ENCODE measurements at regions not wholly inside any gene's neighbourhood (a gene's known extent, or its start where the extent isn't known, plus 50 kb on each side); places are given as distances from the start of the nearest gene placed in this dataset.

DNA sequence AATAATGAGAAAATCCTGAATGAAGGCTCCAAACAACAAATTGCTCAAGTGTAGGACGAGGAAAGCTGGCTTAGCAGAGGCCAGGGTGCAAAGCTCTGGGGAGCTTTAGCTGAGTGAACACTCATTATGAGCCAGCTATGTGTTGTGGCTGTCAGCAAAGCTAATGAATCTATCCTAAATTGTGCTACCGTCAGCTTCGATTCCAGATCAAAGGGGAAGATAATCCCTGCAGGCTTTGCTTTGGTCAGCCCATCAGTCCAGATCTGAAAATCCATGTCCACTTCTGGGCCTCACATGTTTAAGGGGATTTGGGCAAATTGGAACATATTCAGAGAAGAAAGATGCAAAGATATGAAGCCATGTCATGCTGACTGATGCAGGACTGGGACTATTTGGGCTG lies 180.9 kb upstream of the ZBED5 start:
- DNase-seq (ENCODE audit: low spot score) (no peak), ATAC-seq (ENCODE audit: insufficient number of reproducible peaks, low FRiP score, low read depth) (no peak)
- Histone ChIP-seq H3K36me3 (no peaks in the 10 kb centered on the region), H3K4me3 (no peak overlapping the region), H3K27me3 (replicated peaks; ENCODE audit: insufficient read depth) (no peaks in the 10 kb centered on the region), H3K27ac (no peak overlapping the region), H3K9me3 (no peaks in the 10 kb centered on the region), H3K4me1 (ENCODE audit: control insufficient read depth in 1 of 2, low read depth in 2 of 2) (peaks cover 0 to 22% of the 10 kb centered on the region in 2 donors)
- TF ChIP-seq, protein P1, sequence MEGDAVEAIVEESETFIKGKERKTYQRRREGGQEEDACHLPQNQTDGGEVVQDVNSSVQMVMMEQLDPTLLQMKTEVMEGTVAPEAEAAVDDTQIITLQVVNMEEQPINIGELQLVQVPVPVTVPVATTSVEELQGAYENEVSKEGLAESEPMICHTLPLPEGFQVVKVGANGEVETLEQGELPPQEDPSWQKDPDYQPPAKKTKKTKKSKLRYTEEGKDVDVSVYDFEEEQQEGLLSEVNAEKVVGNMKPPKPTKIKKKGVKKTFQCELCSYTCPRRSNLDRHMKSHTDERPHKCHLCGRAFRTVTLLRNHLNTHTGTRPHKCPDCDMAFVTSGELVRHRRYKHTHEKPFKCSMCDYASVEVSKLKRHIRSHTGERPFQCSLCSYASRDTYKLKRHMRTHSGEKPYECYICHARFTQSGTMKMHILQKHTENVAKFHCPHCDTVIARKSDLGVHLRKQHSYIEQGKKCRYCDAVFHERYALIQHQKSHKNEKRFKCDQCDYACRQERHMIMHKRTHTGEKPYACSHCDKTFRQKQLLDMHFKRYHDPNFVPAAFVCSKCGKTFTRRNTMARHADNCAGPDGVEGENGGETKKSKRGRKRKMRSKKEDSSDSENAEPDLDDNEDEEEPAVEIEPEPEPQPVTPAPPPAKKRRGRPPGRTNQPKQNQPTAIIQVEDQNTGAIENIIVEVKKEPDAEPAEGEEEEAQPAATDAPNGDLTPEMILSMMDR (IDR thresholded peaks at IDR 0.05) = no peak

DNA sequence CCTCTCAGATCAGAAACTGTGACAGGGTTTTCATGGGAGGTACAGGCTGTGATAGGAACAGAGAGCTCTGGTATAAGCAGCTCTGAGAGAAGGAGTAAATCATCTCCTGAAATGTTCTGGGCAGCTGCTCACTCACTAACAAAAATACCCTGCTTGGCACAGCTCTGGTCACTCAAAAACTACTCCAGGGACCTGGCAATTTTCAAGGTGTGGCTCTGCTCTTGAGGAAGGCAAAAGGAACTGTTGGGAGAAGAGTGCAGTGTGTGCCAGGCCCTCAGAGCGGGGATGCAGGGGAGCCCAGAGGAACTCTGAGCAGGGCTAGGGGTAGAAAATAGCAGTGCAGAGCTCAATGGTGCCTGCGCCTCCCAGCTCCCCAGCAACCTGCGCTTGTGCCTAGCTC lies 180.5 kb upstream of the ZBED5 start:
- peak; percentile 29 for ATAC-seq (ENCODE audit: insufficient number of reproducible peaks, low FRiP score, low read depth)
- peaks cover 0 to 22% of the 10 kb centered on the region in 2 donors for H3K4me1 ChIP-seq (ENCODE audit: control insufficient read depth in 1 of 2, low read depth in 2 of 2)
- no peak overlapping the region for H3K4me3 ChIP-seq

DNA sequence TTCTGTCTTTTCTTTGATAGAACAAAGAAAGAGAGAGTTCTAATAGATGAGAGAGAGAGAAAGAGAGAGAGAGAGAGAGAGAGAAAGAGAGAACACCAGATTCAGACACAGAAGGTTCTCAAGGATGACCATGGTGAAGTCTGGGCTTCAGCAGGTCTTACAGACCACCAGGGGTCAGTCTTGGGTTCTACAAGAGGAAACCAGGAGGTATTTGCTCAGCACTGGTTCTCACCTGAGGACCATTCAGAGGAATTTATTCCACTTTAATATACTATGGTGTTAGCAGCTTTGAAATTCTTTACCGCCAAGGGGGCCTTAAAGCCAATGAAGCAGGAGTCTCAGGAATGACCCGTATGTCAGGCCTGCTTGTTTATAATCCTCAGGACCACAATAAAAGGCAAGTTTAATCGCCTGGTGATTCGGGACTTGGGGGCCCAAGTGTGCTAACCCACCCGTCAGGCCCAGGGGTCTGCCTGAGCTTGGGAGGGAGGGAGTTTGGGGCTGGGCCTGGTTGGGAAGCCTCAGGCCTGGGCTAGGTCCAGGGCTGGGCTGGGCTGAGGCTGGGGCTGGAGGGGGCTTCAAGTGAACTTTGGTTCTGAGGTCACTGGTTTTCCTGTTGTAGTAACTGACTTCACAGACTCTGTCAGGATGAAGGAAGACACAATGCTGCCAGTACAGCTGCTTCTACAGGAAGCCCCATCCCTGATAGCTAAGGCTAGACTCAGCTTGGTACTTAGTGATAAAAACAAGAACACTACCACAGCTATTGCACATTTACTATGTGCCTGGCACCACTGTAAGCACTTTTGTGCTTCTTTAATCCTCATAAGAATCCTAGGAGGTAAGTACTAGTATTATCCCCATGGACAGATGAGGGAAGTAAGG lies 179.2 kb upstream of the ZBED5 start:
- Histone ChIP-seq H3K9me3 (no peaks in the 10 kb centered on the region), H3K27ac (no peak overlapping the region)

More for the DNA sequence above, 180.5 kb upstream of the ZBED5 start:
- Histone ChIP-seq H3K27me3 (replicated peaks; ENCODE audit: insufficient read depth) (no peaks in the 10 kb centered on the region), H3K27ac (peak overlapping the region in 1 of 2 donors; percentile 26), H3K9me3 (no peaks in the 10 kb centered on the region), H3K36me3 (no peaks in the 10 kb centered on the region)
- TF ChIP-seq, protein P1 (IDR thresholded peaks at IDR 0.05) = no peak
- no peak for DNase-seq (ENCODE audit: low spot score)

DNA sequence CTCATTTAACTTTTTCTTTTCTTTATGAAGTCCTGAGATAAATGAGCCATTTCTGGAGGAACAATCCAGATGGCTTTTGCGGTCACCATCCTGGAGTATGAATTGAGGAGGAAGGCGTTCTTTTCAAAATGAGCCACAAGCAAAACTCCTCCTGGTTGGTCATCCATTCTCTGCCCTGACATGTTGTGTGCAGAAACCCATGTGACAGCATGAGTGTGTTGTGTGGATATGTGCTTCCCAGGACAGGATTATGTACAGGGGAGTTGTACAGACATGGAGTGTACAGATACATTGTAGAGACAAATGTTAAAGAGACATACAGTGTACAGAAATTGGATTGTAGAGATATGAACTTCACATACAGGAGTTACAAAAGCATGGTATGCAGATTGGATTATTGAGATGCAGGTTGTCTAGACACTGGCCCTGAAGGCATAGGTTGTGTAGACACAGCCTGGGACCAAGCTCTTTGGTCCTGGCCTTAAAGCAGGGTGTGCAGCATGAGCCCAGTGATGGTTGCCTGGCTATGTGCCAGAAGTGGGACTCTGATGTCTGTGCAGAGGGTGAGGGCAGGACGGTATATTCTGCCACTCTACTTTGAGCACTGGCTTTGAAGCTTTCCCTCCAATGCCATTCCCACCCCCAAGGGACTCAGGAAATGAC lies 178.5 kb upstream of the ZBED5 start:
- Histone ChIP-seq H3K36me3 (no peaks in the 10 kb centered on the region), H3K27ac (no peak overlapping the region), H3K27me3 (replicated peaks; ENCODE audit: insufficient read depth) (no peaks in the 10 kb centered on the region), H3K9me3 (no peaks in the 10 kb centered on the region), H3K4me1 (ENCODE audit: control insufficient read depth in 1 of 2, low read depth in 2 of 2) (peaks cover 0 to 22% of the 10 kb centered on the region in 2 donors), H3K4me3 (no peak overlapping the region)
- TF ChIP-seq, protein P1 (IDR thresholded peaks at IDR 0.05) = no peak
- no peak for ATAC-seq (ENCODE audit: insufficient number of reproducible peaks, low FRiP score, low read depth)
- no peak for DNase-seq (ENCODE audit: low spot score)

More for the DNA sequence above, 179.2 kb upstream of the ZBED5 start:
- TF ChIP-seq, protein P1 (IDR thresholded peaks at IDR 0.05) = peak; percentile 78
- ATAC-seq (ENCODE audit: insufficient number of reproducible peaks, low FRiP score, low read depth) (no peak), DNase-seq (ENCODE audit: low spot score) (no peak)
- Histone ChIP-seq H3K4me1 (ENCODE audit: control insufficient read depth in 1 of 2, low read depth in 2 of 2) (peaks cover 0 to 22% of the 10 kb centered on the region in 2 donors), H3K36me3 (no peaks in the 10 kb centered on the region), H3K27me3 (replicated peaks; ENCODE audit: insufficient read depth) (no peaks in the 10 kb centered on the region), H3K4me3 (no peak overlapping the region)

DNA sequence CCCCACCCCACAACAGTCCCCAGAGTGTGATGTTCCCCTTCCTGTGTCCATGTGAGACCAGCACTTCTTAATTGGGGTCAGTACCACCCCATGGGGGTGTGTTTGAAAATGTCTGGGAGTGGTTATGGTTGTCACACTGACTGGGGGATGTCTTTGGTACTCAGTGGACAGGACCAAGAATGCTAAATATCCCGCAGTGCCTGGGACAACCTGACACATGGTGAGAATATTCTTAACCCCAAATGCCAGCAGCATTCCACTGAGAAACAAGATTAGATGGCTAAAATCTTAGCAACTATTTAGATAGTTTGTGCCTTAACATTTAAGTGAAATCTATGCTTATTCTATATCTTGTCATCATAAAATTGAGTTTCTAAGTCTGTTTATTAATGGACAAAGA lies 177.5 kb upstream of the ZBED5 start:
- Histone ChIP-seq H3K27ac (no peak overlapping the region), H3K4me1 (ENCODE audit: control insufficient read depth in 1 of 2, low read depth in 2 of 2) (peaks cover 0 to 22% of the 10 kb centered on the region in 2 donors), H3K9me3 (no peaks in the 10 kb centered on the region), H3K4me3 (no peak overlapping the region), H3K27me3 (replicated peaks; ENCODE audit: insufficient read depth) (no peaks in the 10 kb centered on the region), H3K36me3 (no peaks in the 10 kb centered on the region)
- DNase-seq (ENCODE audit: low spot score) (no peak), ATAC-seq (ENCODE audit: insufficient number of reproducible peaks, low FRiP score, low read depth) (no peak)
- TF ChIP-seq, protein P1 (IDR thresholded peaks at IDR 0.05) = no peak
